ENCODE measurements at regions not wholly inside any gene's neighbourhood (a gene's known extent, or its start where the extent isn't known, plus 50 kb on each side); places are given as distances from the start of the nearest gene placed in this dataset.

DNA sequence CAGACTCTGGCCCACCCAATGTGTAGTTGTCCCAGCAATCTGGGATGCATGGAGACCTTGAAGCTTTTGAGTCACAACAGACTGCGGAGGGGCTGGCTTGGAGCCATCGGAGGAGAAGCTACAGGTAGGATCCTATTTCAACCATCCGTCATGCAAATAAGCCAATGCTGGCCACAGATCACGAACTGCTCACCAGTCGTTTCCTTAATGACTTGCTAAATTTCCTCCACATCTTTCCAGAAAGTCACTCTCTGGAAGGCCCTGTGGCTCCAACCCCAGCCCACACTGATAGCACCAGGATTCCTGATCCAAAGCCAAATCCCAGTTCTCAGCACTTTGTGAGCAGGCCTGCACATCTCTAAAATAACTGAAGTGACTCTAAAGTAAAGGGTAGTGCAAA is 321.3 kb downstream of the RAB28 start:
- TF ChIP-seq, protein P1, sequence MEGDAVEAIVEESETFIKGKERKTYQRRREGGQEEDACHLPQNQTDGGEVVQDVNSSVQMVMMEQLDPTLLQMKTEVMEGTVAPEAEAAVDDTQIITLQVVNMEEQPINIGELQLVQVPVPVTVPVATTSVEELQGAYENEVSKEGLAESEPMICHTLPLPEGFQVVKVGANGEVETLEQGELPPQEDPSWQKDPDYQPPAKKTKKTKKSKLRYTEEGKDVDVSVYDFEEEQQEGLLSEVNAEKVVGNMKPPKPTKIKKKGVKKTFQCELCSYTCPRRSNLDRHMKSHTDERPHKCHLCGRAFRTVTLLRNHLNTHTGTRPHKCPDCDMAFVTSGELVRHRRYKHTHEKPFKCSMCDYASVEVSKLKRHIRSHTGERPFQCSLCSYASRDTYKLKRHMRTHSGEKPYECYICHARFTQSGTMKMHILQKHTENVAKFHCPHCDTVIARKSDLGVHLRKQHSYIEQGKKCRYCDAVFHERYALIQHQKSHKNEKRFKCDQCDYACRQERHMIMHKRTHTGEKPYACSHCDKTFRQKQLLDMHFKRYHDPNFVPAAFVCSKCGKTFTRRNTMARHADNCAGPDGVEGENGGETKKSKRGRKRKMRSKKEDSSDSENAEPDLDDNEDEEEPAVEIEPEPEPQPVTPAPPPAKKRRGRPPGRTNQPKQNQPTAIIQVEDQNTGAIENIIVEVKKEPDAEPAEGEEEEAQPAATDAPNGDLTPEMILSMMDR (IDR thresholded peaks at IDR 0.05 in 2 of 3, conservative IDR thresholded peaks at IDR 0.05 in 1 of 3; ENCODE audit: borderline replicate concordance in 1 of 3, insufficient read depth in 1 of 3, low read depth in 2 of 3, low read length in 2 of 3): no peak
- TF ChIP-seq, protein P2, sequence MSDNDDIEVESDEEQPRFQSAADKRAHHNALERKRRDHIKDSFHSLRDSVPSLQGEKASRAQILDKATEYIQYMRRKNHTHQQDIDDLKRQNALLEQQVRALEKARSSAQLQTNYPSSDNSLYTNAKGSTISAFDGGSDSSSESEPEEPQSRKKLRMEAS (IDR thresholded peaks at IDR 0.05): no peak
- TF ChIP-seq POLR2A (IDR thresholded peaks at IDR 0.05; ENCODE audit: borderline replicate concordance, extremely low read depth, insufficient read depth, insufficient read length) (no peak), POLR2AphosphoS5 (IDR thresholded peaks at IDR 0.05; ENCODE audit: low read depth, low read length) (no peak), JUND (IDR thresholded peaks at IDR 0.05) (no peak), SIN3A (IDR thresholded peaks at IDR 0.05; ENCODE audit: low read depth) (no peak)
- TF ChIP-seq, protein P3, sequence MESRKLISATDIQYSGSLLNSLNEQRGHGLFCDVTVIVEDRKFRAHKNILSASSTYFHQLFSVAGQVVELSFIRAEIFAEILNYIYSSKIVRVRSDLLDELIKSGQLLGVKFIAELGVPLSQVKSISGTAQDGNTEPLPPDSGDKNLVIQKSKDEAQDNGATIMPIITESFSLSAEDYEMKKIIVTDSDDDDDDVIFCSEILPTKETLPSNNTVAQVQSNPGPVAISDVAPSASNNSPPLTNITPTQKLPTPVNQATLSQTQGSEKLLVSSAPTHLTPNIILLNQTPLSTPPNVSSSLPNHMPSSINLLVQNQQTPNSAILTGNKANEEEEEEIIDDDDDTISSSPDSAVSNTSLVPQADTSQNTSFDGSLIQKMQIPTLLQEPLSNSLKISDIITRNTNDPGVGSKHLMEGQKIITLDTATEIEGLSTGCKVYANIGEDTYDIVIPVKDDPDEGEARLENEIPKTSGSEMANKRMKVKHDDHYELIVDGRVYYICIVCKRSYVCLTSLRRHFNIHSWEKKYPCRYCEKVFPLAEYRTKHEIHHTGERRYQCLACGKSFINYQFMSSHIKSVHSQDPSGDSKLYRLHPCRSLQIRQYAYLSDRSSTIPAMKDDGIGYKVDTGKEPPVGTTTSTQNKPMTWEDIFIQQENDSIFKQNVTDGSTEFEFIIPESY (IDR thresholded peaks at IDR 0.05; ENCODE audit: extremely low read depth, insufficient replicate concordance, low read length): no peak
